Renal cortical epithelial cell (primary cell): ENCODE measurements at regions not wholly inside any gene's neighbourhood (a gene's known extent, or its start where the extent isn't known, plus 50 kb on each side); places are given as distances from the start of the nearest gene placed in this dataset.
"Not testable (repeated sequence)": the region's sequence is repeated elsewhere in the genome, so short reads cannot be mapped to it uniquely, and the experiment has no call there.

Experiments used
- DNase-seq: peaks from one replicate; pipeline ENCODE4 v3.0.0-alpha.2; 2011; ENCODE audit warnings: low read depth

DNA sequence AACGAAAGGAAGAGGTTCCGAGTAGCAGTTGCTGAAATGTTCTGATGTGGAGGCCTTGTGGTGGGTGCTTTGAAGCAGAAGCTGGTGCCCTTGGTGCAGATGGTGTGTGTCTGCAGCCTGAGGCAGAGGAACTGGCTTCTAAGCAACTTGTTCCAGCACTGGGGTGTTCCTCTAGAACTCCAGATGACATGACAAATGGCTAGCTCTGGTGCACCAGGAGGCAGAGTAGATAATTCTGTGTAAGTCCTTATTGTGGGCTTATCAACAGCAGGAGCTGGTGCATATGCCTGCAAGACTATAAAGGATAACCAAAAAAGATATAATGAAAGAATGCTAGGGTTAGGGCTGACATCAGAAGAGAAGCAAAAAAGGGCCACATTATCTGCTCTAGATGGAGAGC lies 76.5 kb downstream of the ARL5B start:
- DNase-seq: no peak

DNA sequence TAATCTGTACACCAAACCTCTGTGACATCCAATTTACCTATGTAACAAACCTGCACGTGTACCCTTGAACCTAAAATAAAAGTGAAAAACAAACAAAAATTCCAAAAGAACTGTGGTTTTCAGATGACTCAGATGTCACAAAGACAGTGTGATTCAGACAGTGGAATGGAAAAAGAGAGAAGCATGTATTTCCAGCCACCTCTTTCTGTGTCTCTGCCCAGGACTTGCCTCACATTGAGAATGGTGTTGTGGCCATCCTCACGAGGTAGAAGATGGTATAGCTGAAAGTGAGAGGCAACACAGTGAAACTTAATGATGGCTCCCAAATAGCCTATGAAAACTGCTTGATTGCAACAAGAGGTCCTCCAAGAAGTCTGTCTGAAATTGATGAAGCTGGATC lies 78.0 kb downstream of the ARL5B start:
- no peak for DNase-seq

DNA sequence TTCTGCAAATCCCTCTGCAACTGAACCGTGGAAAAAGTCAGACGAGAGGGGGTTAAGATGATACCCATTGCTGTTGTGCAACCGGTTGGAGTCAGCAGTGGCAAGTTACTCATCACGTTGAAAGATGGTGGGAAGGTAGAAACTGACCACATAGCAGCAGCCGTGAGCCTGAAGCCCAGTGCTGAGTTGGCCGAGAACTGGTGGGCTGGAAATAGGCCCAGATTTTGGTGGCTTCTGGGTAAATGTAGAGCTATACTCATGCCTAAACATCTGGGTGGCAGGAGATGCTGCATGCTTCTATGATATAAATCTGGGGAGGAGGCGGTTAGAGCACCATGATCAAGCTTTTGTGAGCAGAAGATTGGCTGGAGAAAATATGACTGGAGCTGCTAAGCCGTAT lies 78.6 kb downstream of the ARL5B start:
- DNase-seq: no peak

DNA sequence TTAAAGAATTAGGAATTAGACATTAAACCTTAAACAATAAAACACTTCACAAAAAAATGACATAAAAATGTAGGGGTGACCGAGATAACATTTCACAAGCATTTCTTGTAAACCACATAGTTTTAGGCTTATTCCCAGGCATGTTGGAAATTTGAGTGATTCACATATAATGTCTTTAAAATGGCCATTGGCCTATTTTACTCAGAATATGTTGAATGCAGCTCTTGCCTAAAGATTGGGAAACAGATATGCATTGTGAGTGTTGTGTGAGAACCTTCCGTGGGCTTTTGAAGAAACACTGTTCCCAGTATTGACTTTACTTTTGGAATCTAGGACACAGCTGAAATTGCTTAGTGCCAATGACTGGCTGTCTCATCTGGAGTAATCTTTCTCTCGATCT lies 79.6 kb downstream of the ARL5B start:
- no peak for DNase-seq

DNA sequence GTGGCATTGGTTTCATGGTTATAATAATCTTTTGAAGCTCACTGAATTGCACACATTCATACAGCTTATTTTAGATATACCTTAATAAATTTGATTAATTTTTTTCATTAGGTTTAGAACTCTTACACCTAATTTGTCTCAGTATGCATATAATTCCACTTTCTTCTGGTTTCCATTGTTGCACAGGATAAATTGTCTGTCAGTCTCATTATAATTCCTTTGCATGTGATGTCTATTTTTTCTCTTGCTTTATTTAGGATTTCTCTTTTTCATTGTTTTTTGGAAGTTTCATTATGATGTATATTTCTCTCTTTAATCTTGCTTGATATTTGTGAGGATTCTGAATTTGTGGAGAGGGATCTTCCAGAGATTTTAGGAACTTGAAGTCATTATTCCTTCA lies 84.7 kb downstream of the ARL5B start:
- DNase-seq: no peak

DNA sequence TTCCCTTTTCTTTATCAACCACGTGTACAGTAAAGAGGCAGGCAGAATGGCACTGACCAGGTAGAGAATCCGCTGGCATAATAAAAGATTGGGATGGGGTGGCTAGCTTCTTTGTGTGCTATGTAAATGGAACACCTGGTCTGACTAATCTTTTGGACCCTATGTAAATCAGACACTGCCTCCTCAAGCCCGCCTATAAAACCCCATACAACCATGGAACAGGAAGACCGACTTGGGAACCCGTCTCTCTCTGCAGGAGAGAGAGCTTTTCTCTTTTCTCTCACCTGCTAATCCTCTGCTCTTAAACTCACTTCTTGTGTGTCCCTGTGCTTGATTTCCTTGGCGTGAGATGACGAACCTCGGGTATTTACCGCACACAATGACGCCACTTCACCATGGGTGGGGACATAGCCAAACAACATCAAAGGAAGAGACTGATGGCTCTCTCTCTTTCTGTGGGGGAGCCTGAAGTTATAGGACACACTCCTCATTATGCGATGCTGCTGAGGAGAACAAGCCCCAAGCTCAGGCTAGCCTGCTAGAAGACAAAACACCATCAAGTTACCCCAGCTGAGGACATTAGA lies 94.2 kb downstream of the ARL5B start:
- DNase-seq: no peak

DNA sequence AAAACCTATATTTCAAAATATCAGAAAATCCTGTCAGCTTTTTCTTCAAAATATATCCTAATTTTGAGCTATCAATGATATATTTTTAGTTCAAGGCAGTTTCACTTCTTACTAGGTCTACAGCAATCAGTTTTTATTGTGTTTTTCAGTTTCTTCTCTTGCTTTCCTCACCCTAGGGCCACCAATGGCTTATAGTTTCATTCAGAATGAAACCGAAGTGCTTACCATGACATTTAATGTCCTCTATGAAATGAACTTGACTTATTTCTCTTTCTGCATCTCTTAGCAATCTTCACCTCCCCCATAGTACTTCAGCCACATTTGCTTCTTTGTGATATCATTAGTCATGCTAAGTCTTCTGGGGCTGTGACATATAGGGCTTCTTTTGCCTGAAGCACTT lies 100.3 kb downstream of the ARL5B start:
- DNase-seq: no peak

DNA sequence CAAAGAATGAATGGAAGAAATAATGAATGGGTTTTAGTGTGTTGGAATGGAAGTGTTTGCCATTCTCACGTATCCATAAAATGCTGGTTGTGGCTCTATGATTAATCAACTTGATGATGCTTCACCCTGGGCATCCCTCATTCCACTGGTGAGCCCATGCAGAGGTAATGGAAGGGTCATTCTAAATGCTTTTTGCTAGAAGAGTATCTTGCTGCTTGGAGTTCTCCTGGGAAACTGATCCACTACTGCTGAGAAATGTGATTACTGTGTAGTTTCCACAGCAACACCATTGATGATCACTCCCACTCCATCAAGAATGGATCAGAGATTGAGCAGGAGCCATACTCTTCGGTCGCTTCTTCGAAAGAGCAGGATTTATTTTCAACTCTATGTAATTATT lies 101.6 kb downstream of the ARL5B start:
- no peak for DNase-seq

DNA sequence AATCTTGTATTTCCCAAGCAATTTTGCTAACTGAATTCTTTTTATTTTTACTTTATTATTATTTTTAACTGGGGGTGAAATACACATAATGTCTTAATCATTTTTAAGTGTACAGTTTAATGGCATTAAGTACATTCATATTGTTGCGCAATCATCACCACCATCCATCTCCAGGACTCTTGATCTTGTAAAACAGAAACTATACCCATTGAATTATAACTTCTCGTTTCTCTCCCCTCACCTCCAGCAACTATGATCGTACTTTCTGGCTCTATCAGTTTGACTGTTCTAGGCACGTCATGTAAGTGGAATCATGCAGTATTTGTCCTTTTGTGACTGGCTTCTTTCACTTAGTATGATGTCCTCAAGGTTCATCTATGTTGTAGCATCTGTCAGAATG lies 108.8 kb downstream of the ARL5B start:
- DNase-seq: no peak

DNA sequence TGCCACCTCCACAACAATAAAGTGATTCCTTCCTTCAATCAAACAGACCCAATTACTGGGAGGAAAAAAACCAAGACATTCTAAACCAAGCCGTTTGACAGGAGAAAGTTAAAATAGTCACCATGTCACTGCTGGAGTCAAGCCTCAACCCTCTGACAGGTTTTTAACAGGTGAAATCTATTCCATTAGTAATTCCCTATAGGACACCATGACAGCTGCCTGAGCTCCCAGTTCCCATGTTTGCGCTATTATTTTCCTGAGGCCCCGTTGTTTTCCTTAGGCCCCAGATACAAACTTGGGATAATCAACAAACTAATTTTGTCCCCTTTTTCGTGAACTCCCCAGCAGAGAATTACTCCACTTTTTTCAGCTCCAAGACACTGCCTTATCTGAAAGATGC lies 113.9 kb downstream of the ARL5B start:
- DNase-seq: no peak

DNA sequence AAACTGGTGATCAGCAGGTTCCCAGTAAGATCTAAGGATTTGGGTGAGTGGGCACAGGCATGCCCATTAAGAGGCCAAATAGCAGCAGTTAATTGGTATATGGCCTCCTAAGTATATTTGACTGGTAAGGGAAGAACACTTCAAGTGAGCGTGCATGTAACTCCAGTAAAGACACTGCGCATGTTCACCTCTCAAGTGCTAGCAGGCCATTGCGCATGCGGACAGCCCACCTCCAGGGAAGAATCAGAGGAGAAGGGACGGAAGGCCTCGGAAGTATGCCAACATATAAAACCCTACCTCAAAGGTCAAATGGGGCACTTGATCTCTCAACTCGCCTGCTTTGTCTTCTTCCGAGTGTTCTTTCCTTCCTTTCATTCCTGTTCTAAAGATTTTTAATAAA lies 118.0 kb downstream of the ARL5B start:
- no peak for DNase-seq

DNA sequence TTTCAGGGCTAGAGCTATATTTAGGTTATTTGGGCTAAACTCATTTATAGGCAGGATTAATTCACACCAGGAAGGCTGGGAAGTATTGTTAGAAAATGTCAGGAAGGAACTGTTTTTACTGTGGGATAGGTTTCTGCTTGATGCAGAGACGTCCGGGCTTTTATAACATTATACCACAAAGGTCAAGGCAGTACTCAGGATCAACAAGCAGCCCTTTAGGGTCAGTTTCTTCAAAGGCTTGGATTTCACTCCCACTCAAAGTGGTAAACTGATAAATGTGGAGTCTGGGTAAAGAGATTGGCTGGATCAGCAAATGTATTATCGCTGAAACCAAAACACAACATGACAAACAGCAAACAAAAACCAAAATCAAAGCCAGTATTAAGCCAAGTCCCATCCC lies 127.2 kb downstream of the ARL5B start:
- DNase-seq: no peak

DNA sequence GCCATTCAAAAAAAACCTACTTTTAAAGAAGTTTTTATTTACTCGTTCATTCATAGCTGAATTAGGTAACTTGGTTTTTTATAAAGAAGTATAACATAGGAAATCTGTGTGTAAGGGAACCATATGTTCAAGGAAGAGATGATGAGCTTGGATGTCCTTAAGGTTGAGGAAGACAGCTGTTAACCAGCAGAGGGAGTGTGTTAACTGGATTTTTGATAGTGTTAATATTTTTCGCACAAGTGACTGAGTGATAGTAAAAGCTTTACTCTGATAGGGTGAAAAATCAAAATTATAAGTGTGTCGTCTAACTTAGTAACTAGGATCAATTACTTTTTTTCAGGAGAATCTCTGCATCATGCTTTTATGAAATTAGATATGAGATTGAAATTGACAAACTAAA lies 134.7 kb downstream of the ARL5B start:
- no peak for DNase-seq

DNA sequence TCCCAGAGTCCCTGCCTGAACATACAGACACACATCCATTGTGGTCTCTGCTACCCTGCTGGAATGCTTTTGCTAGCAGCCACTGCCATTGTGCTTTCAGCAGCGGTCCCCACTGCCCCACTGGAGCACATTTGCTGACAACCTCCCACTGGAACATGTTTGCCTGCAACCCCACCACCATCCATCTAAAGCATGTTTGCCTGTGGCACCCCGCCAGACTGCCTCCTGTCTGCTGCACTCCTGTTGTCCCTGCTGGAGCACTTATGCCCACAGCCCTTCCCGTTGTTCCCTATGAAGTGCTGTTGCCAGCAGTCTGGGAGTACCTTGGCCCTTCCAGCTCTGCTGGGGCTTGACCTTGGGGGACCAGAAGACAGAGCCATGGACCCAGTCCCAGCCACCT lies 136.3 kb downstream of the ARL5B start:
- DNase-seq: no peak

DNA sequence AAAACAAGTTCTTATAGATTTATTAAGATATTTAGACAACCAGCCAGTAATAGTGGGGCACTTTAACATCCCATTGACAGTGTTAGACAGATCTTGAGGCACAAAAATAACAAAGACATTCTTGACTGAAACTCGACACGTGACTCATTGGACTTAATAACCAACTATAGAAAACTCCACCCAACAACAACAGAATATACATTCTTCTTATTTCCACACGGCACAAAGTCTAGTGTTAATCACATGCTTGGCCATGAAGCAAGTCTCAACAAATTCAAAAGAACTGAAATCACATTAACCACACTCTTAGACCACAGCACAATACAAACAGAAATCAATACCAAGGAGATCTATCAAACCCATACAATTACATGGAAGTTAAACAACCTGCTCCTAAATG lies 138.1 kb downstream of the ARL5B start:
- DNase-seq: no peak

DNA sequence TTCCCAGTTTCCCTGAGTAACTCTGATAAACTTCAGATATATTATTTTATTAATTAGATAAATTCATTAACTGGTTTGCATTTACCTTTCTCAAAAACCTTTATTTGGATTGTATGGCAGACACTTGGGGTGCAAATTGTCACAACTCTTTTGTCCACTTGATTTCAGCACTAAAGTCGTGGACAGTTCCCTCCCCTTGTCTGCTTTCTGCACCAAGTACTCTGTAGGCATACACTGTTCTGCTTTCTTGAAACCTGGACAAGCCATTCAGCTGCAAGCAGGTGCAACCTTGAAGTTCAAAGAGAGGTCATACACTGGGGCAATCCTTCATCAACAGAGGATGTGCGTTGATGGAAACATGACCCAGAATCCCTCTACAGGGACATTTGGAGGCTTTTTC lies 162.9 kb downstream of the ARL5B start:
- peak; percentile 7 for DNase-seq

DNA sequence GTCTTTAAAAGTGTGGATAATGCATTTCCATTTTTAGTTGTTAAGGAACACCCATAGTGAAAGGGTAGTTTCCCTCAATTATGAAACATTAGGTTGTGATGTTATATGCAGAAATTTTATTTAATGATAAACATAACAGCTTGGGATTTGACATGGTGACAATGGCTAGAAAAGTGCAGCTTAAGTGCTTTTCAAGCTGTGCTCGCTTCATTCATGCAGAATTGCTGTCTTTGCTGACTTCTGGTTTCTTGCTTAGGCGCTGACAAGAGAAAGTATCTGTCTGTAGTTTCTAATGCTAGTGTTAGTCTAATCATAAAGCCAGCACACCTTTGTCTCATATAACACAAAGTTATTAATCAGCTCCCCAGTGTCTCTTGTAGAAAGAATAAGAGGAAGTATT lies 170.0 kb downstream of the ARL5B start:
- DNase-seq: no peak

DNA sequence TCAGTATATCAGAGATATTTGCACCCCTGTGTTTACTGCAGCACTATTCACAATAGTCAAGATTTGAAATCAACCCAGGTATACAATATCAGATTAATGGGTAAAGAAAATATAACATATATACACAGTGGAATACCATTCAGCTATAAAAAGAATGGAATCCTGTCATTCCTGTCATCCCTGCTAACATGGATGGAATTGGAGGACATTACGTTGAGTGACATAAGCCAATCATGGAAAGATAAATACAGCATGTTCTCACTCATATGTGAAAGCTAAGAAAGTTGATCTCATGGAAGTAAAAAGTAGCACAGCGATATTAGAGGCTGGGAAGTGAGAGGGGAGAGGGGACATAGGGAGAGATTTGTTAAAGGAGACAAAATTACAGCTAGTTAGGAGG lies 171.0 kb downstream of the ARL5B start:
- DNase-seq: no peak

DNA sequence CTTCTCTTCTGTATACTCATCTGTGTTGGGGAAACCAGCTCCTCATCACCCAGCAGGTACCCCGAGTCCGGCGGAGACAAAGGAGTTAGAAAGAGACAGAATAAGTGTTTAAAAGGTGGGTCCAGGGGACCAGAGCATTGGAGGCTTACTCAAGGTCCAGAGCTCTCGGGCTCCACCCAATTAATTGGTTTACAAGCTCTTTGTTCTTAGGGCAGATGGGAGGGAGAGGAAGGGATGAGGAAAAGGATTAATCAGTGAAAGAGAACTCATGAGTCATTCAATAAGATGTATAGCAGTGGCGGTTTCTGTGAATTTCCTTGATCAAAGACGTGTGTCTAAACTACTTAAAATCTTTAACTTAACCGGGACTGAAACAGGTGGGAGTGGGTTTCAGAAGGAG lies 192.0 kb upstream of the MALRD1 start:
- not testable (repeated sequence) for DNase-seq

DNA sequence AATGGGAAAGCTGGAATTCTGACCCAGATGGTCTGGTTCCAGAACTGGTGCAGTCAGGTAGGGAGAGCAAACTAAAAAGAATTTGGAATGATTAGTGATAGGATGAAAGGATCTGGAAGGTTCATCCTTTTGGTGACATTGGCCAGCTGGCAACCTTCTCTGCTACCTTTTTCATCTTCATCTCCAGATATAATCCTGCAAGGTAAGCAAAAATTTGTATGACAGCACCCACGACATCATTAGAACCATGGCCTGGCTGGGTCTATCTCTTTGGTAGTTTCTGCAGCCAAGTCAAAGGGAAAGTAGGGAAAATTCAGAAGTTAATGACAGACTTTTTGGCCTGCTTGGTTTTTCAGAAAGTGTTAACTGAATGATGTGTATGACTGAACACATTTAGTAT lies 188.9 kb upstream of the MALRD1 start:
- no peak for DNase-seq

DNA sequence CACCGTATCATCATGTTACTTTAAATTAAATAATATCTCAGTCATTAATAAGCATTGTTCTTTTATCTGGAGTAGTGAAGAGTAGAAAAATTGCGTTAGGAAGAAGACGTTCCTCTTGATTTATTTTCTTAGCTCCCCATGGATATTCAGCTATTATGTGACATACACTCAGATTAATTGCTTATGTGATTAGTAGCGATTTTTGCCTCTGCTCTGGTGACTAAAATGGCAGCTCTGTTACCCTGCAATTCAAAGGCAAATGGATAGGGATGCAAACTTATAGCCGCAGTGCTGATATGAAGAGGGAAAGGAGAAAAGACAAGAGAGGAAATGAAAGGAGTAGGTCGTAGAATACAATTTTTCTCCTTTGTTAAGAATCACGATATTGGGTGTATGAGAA lies 188.4 kb upstream of the MALRD1 start:
- no peak for DNase-seq

DNA sequence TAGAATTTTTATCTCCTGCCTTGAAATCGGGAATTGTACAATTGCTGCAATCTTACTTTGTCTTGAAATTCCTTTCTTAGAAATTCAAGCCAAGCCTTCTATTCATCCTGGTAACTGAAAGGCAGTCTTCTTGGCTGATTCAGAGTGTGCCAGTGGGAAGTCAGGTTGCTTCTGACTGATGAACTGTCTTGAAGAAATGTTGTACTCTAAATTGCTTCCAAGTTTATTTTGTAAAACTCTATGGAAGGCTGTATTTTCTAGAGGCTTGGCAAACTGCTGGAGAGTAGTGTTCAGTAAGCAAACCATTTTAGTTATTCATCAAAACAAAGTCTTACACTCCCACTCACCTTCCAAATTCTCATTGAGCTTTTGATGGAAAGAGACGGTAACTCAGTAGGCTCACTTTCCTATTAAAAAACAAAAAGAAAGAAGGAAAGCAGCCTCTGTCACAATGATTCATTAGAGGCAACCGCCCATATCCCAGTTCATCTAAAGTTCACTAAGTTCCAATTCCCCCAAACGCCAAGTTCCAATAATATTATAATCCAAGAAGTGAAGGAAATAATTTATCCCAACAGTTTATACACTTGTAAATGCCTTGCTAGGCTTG lies 187.9 kb upstream of the MALRD1 start:
- DNase-seq: no peak

DNA sequence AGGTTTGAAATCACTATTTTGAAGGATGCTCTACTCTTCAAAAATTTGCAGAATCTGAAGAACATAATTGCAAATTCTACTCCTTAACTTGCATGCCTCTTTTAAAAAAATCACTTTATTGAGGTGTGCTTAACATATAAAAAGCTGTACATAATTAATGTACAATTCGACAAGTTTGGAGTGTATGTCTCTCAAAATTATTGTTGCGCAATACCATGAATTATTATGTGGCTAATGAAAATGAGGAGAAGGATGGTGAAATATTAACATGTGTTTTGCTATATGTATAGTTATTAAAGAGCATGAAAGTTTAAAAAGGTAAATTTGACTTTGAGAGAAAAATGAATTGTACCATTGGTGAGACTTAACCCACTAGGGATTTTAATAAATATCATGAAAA lies 187.2 kb upstream of the MALRD1 start:
- no peak for DNase-seq

DNA sequence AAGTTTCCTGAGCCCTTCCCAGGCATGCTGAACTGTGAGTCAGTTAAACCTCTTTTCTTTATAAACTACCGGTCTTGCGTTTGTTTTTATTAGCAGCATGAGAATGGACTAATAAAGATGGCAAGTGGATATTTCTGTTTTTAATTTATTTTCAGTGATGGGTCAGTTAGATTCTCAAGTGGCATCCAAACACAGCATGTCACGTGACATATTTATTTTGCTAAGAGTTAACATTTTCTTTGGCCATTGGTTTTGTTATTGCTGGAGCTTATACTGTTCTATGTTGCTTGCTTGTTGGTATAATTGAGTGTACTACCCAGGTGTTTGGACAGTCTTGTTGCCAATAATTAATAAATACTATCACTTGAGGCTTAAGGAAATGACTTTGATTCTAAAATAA lies 181.7 kb upstream of the MALRD1 start:
- DNase-seq: no peak
